Chondrocyte (in vitro differentiated cells): ENCODE measurements at regions not wholly inside any gene's neighbourhood (a gene's known extent, or its start where the extent isn't known, plus 50 kb on each side); places are given as distances from the start of the nearest gene placed in this dataset.

ENCODE experiments used
- DNase-seq: peaks from one replicate; pipeline ENCODE4 v3.0.0; 2021; ENCODE audit warnings: mixed read lengths, low spot score
- H3K27ac Mint-ChIP-seq: one replicate; pipeline ENCODE4 v1.8.0; 2021; ENCODE audit warnings: mild to moderate bottlenecking, moderate library complexity, mixed read lengths; ENCODE audit not compliant: unreplicated experiment
- H3K27me3 Mint-ChIP-seq: 2 replicates; pipeline ENCODE4 v1.8.0; 2021; ENCODE audit warnings: low read depth, mixed read lengths
- H3K36me3 Mint-ChIP-seq: 2 replicates; pipeline ENCODE4 v1.8.0; 2021; ENCODE audit warnings: low read depth, mixed read lengths
- H3K4me1 Mint-ChIP-seq: 2 replicates; pipeline ENCODE4 v1.8.0; 2021; ENCODE audit warnings: low read depth, mild to moderate bottlenecking, mixed read lengths
- H3K4me3 Mint-ChIP-seq: one replicate; pipeline ENCODE4 v1.8.0; 2021; ENCODE audit warnings: mild to moderate bottlenecking, moderate library complexity, mixed read lengths; ENCODE audit not compliant: unreplicated experiment
- H3K9me3 Mint-ChIP-seq: 2 replicates; pipeline ENCODE4 v1.8.0; 2021; ENCODE audit warnings: low read depth, mixed read lengths
- TF ChIP-seq, protein P1 (sequence below): fragments of 200-600 bp; sonication (generic); IDR thresholded peaks from 2 replicates; pipeline ENCODE4 v1.5.0; 2021; ENCODE audit warnings: antibody characterized with exemption, mild to moderate bottlenecking, moderate library complexity

DNA sequence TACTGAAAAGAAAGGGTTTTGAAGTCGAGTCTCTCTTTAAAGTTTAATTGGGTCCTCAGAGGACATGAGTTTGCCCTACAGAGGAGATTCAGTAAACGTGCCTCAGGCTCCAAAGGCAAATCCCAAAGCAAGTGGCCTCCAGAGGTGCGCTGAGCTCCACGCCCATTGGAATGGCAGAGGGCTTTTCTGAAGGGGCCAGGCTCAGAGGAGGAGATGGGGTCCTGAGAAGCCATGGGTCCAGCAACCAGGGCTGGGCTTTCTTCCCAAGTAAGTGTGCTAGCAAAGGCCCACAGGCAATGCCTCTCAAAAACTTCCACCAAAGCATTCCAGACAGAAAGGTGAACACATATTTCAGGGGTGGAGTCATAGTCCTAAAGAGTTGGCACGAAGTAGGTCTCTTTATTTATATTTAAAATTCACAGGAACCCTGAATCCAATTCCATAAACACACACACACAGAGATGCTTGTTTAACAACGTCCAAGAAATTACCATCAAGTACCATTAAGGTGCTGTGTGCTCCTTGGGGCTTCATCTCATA lies 93.0 kb upstream of the SH3BP4 start:
- no peak for DNase-seq
- peaks cover 4% of the 10 kb centered on the region for H3K9me3 Mint-ChIP-seq
- peaks cover 30% of the 10 kb centered on the region for H3K4me1 Mint-ChIP-seq
- no peak overlapping the region for H3K4me3 Mint-ChIP-seq
- no peaks in the 10 kb centered on the region for H3K36me3 Mint-ChIP-seq
- no peak overlapping the region for H3K27ac Mint-ChIP-seq
- TF ChIP-seq, protein P1, sequence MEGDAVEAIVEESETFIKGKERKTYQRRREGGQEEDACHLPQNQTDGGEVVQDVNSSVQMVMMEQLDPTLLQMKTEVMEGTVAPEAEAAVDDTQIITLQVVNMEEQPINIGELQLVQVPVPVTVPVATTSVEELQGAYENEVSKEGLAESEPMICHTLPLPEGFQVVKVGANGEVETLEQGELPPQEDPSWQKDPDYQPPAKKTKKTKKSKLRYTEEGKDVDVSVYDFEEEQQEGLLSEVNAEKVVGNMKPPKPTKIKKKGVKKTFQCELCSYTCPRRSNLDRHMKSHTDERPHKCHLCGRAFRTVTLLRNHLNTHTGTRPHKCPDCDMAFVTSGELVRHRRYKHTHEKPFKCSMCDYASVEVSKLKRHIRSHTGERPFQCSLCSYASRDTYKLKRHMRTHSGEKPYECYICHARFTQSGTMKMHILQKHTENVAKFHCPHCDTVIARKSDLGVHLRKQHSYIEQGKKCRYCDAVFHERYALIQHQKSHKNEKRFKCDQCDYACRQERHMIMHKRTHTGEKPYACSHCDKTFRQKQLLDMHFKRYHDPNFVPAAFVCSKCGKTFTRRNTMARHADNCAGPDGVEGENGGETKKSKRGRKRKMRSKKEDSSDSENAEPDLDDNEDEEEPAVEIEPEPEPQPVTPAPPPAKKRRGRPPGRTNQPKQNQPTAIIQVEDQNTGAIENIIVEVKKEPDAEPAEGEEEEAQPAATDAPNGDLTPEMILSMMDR, result no peak
- H3K27me3 Mint-ChIP-seq, result no peaks in the 10 kb centered on the region

DNA sequence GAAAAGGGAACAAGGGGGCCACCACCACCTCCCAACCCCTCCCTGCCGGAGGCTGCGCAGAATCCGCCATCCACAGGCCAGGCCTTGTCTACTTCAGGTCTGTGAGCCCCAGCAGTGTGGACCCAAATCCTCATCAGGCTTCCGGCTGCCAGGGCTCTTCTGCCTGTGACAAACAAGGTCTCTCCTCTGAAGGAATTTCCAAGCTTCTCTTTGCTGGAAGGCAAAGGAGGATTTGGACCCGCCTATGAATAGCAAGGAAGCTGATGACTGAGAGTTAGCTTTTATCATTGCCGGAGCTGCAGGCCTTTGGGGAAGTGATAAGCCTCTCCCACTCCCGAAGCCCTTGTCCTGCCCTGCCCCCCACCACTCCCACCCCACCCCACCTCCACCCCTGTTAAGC lies 93.7 kb upstream of the SH3BP4 start:
- DNase-seq, result no peak
- TF ChIP-seq, protein P1, result no peak
- Mint-ChIP-seq H3K4me1 (peaks cover 24% of the 10 kb centered on the region), H3K36me3 (no peaks in the 10 kb centered on the region), H3K27me3 (no peaks in the 10 kb centered on the region), H3K9me3 (peaks cover 4% of the 10 kb centered on the region), H3K4me3 (no peak overlapping the region), H3K27ac (no peak overlapping the region)

DNA sequence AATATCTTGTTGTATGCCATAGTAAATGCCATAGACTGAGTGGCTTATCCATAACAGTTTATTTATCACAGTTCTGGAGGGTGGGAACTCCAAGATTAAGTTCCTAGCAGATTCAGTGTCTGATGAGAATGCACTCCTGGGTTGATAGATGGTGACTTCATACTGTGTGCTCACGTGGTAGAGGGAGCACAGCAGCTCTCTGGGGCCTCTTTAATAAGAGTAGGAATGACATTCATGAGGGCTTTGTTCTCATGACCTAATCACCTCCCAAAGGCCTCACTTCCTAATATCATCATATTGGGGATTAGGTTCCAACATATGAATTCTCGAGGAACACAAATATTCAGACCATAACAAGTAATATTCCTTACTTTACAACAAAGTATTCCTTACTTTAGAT lies 98.1 kb upstream of the SH3BP4 start:
- H3K9me3 Mint-ChIP-seq, result peaks cover 4% of the 10 kb centered on the region
- peaks cover 5% of the 10 kb centered on the region for H3K4me1 Mint-ChIP-seq
- TF ChIP-seq, protein P1, result no peak
- H3K27me3 Mint-ChIP-seq, result peaks cover 1% of the 10 kb centered on the region
- no peak overlapping the region for H3K27ac Mint-ChIP-seq
- no peaks in the 10 kb centered on the region for H3K36me3 Mint-ChIP-seq
- DNase-seq, result no peak
- H3K4me3 Mint-ChIP-seq, result no peak overlapping the region

DNA sequence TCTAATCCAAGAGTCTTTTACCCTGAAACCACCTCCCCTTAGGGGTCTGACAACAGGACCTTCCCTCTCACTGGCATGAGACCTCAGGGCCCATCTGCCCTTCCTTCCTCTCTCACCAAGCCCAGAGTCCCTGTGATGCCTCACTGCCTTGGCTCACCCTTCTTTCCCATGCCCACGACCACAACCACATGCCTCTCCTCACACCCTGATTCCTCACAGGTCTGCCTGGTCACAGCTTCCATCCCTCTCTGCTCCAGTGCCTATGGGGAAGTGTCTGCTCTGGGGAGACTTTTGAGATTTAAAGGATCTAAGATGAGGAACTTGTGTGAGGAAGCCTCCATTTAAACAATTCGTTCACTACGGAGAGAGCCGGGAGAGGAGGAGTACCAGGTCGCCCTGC lies 98.9 kb upstream of the SH3BP4 start:
- Mint-ChIP-seq H3K27ac (no peak overlapping the region), H3K36me3 (no peaks in the 10 kb centered on the region), H3K27me3 (peaks cover 1% of the 10 kb centered on the region), H3K4me3 (no peak overlapping the region), H3K4me1 (peaks cover 13% of the 10 kb centered on the region), H3K9me3 (peaks cover 4% of the 10 kb centered on the region)
- DNase-seq, result no peak
- TF ChIP-seq, protein P1, result no peak

GRCh38 chr2:234852035-234852434 lies 99.8 kb upstream of the SH3BP4 start:
- no peak overlapping the region for H3K27ac Mint-ChIP-seq
- H3K4me3 Mint-ChIP-seq, result no peak overlapping the region
- H3K36me3 Mint-ChIP-seq, result no peaks in the 10 kb centered on the region
- H3K4me1 Mint-ChIP-seq, result peaks cover 15% of the 10 kb centered on the region
- no peak for DNase-seq
- TF ChIP-seq, protein P1, result no peak
- H3K27me3 Mint-ChIP-seq, result peaks cover 1% of the 10 kb centered on the region
- H3K9me3 Mint-ChIP-seq, result peaks cover 4% of the 10 kb centered on the region
